A549 (cell line): ENCODE measurements at regions not wholly inside any gene's neighbourhood (a gene's known extent, or its start where the extent isn't known, plus 50 kb on each side); places are given as distances from the start of the nearest gene placed in this dataset.

Experiments
- CBX8 ChIP-seq: fragments of 200-600 bp; sonication (generic); IDR thresholded peaks from 2 replicates; pipeline ENCODE4 v1.6.1; 2016
- CEBPB ChIP-seq, 2 experiments: fragments of >200 bp in 1 of 2; sonication (Bioruptor Twin) in 1 of 2; formaldehyde crosslinking in 1 of 2; IDR thresholded peaks; 2 replicates each; pipeline ENCODE4 v1.6.1; 2012 to 2016
- HDAC2 ChIP-seq: fragments of 200-600 bp; sonication (generic); IDR thresholded peaks from 2 replicates; pipeline ENCODE4 v1.6.1; 2016
- MAFK ChIP-seq: fragments of 450-650 bp; IDR thresholded peaks from 2 replicates; pipeline ENCODE4 v1.6.1; 2014; ENCODE audit not compliant: partially characterized antibody
- POLR2A ChIP-seq: IDR thresholded peaks from 2 replicates; pipeline ENCODE4 v1.6.1; 2012; ENCODE audit warnings: mild to moderate bottlenecking, low read length
- RAD21 ChIP-seq, 2 experiments: fragments of >200 bp in 1 of 2; sonication (Bioruptor Twin) in 1 of 2; formaldehyde crosslinking in 1 of 2; IDR thresholded peaks in 1 of 2; conservative IDR thresholded peaks in 1 of 2; 2 replicates in 1 of 2; 3 replicates in 1 of 2; pipeline ENCODE4 v1.6.1; 2012 to 2018; ENCODE audit warnings: inconsistent platforms in 1 of 2
- RFX5 ChIP-seq: fragments of 450-650 bp; IDR thresholded peaks from 2 replicates; pipeline ENCODE4 v1.7.1; 2014; ENCODE audit warnings: antibody characterized with exemption, mild to moderate bottlenecking, moderate library complexity
- ZSCAN20 ChIP-seq: fragments of 250-450 bp; sonication (Bioruptor Pico); IDR thresholded peaks from 2 replicates; pipeline ENCODE4 v1.8.0; 2022; ENCODE audit warnings: mild to moderate bottlenecking, moderate library complexity
- TF ChIP-seq, protein P1 (sequence below): fragments of 200-600 bp; sonication (generic); IDR thresholded peaks from 2 replicates; pipeline ENCODE4 v1.6.1; 2016; ENCODE audit warnings: antibody characterized with exemption, mild to moderate bottlenecking, moderate library complexity
- TF ChIP-seq, protein P2 (sequence below): IDR thresholded peaks from 2 replicates; pipeline ENCODE4 v1.6.1; 2012
- TF ChIP-seq, protein P3 (sequence below): fragments of >200 bp; sonication (Bioruptor Twin); formaldehyde crosslinking; IDR thresholded peaks from 3 replicates; pipeline ENCODE4 v1.5.1; 2016
- TF ChIP-seq, protein P4 (sequence below): IDR thresholded peaks from 2 replicates; pipeline ENCODE4 v1.6.1; 2012

DNA sequence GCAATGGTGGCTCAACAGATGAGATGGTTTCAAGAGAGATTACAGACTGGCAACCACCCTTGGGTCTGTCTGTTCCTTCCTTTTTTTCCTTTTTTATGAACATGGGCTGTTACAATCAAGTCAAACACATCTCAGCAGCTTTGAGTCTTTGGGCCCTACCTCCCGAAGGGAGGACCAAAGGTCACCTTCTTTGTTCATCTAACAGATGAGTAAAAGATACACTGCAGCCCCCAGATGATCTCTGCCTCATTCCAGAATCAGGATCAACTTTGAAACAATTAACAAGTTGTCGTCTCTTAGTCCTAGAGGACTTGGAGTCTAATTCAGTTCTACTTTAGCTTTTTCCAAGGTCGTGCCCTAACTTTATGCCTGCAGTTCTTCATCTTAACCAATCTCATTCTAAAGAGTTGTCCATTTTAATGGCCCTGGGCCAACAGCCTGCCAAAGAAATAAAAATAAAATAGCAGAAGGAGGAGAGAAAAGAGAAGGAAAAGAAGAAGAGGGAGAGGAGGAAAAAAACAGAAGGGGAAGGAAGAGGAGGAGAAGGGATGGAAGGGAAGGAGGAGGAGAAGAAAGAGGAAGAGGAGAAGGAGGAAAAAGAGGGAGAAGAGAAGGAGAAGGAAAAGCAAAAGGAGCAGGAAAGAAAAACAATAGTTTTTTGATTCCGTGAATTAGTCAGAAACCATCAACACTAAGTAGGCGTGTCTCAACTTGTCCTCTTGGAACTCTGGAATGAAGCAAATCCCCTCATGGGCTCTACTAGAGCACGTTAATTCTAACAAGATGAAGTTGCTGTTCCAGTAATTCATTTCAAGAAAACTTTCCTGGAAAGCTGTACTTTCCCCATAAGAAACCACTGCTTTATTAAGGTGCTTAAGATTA is 281.2 kb downstream of the FOXO1 start:
- TF ChIP-seq POLR2A (no peak), ZSCAN20 (CRISPR knock-in tag) (no peak), RAD21 (conservative IDR thresholded peaks at IDR 0.05 in 1 of 2, IDR thresholded peaks at IDR 0.05 in 1 of 2) (no peak), RFX5 (no peak), CBX8 (no peak), MAFK (no peak), CEBPB (IDR thresholded peaks at IDR 0.05) (no peak), HDAC2 (no peak)
- TF ChIP-seq, protein P1, sequence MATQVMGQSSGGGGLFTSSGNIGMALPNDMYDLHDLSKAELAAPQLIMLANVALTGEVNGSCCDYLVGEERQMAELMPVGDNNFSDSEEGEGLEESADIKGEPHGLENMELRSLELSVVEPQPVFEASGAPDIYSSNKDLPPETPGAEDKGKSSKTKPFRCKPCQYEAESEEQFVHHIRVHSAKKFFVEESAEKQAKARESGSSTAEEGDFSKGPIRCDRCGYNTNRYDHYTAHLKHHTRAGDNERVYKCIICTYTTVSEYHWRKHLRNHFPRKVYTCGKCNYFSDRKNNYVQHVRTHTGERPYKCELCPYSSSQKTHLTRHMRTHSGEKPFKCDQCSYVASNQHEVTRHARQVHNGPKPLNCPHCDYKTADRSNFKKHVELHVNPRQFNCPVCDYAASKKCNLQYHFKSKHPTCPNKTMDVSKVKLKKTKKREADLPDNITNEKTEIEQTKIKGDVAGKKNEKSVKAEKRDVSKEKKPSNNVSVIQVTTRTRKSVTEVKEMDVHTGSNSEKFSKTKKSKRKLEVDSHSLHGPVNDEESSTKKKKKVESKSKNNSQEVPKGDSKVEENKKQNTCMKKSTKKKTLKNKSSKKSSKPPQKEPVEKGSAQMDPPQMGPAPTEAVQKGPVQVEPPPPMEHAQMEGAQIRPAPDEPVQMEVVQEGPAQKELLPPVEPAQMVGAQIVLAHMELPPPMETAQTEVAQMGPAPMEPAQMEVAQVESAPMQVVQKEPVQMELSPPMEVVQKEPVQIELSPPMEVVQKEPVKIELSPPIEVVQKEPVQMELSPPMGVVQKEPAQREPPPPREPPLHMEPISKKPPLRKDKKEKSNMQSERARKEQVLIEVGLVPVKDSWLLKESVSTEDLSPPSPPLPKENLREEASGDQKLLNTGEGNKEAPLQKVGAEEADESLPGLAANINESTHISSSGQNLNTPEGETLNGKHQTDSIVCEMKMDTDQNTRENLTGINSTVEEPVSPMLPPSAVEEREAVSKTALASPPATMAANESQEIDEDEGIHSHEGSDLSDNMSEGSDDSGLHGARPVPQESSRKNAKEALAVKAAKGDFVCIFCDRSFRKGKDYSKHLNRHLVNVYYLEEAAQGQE, result no peak
- TF ChIP-seq, protein P2, sequence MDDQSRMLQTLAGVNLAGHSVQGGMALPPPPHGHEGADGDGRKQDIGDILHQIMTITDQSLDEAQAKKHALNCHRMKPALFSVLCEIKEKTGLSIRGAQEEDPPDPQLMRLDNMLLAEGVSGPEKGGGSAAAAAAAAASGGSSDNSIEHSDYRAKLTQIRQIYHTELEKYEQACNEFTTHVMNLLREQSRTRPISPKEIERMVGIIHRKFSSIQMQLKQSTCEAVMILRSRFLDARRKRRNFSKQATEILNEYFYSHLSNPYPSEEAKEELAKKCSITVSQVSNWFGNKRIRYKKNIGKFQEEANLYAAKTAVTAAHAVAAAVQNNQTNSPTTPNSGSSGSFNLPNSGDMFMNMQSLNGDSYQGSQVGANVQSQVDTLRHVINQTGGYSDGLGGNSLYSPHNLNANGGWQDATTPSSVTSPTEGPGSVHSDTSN, result no peak
- TF ChIP-seq, protein P3, sequence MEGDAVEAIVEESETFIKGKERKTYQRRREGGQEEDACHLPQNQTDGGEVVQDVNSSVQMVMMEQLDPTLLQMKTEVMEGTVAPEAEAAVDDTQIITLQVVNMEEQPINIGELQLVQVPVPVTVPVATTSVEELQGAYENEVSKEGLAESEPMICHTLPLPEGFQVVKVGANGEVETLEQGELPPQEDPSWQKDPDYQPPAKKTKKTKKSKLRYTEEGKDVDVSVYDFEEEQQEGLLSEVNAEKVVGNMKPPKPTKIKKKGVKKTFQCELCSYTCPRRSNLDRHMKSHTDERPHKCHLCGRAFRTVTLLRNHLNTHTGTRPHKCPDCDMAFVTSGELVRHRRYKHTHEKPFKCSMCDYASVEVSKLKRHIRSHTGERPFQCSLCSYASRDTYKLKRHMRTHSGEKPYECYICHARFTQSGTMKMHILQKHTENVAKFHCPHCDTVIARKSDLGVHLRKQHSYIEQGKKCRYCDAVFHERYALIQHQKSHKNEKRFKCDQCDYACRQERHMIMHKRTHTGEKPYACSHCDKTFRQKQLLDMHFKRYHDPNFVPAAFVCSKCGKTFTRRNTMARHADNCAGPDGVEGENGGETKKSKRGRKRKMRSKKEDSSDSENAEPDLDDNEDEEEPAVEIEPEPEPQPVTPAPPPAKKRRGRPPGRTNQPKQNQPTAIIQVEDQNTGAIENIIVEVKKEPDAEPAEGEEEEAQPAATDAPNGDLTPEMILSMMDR, result no peak
- TF ChIP-seq, protein P4, sequence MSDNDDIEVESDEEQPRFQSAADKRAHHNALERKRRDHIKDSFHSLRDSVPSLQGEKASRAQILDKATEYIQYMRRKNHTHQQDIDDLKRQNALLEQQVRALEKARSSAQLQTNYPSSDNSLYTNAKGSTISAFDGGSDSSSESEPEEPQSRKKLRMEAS, result no peak
